Effector CD4-positive, alpha-beta T cell (primary cell): ENCODE measurements at regions not wholly inside any gene's neighbourhood (a gene's known extent, or its start where the extent isn't known, plus 50 kb on each side); places are given as distances from the start of the nearest gene placed in this dataset.

ENCODE experiments used
- DNase-seq: peaks from one replicate; pipeline ENCODE4 v3.0.0-alpha.2; 2020

DNA sequence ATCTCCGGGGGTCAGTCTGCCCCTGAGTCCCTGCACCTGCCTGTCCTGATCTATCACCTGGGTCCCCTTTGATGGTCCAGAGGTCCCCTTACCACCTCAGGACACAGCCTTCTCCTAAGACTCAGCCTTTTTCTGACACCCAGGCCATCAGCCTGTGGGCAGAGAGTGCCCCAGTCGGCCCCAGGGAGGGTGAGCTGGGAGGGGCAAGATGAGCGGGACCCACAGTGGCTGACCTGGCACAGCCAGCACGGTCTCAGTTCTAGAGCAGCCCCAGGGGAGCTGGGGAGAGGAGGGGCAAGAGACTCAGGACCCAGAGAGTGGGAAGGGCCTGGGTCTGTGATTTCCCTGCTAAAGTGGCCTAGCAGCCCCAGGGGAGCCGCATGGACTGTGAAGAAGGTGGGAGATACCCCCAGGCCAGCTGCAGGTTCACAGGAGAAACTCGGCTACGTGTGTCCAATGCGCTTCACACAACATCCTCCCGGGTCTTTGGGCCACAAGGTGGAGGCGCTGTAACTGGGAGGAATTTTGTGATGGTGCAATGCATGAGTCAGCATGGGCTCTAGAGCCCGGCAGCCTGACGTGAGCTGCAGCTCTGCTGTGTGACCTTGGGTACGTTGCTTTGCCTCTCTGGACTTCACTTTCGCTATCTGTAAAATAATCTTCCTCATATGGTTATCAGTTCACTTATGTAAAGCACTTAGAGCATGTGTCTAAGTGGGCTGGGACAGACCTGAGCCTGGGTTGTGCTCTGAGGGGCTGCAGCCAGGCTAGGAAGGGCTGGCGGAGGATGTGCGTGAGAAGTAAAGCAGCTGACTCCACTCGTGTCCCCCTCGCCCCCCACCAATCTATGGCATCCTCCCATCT is 67.2 kb upstream of the LHX1 start:
- no peak for DNase-seq

DNA sequence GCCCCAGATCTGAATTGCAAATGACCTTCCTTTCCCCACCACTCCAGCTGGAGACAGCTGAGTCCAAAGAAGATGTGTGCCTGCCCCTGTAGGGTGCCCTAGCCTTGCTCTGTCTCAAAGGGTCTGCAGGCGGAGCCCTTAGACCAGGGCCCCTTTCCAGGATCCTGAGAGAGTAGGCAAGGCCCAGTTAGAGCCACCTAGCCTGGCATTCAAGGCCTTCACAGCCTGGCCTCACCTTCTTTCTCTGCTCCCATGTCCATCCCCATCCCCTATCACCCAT is 66.6 kb upstream of the LHX1 start:
- no peak for DNase-seq

DNA sequence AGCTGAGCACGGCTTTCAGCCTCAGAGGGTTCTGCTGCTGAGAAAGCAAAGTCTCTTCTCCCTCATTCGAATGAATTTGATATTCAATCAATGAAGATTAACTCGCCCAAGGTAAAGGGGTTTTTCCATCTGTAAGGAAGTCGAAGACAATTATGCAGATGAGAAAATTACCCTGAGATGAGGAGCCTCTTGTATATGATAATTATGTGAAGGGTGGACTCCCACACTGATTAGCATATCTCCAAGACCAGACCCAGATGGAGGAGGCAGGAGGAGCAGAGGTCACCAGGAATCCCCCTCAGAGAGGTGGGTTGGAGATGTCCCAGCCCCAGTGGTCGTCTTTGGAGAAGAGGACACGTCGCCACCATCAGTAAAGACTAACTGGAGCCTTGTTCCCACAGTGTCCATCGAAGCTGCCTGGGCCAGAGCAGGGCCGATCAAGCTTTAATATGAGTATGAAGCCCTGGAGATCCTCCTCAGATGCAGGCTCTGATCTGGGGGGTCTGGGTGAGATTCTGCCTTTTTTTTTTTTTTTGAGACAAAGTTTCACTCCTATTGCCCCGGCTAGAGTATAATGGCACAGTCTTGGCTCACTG is 61.5 kb upstream of the LHX1 start:
- DNase-seq = no peak

DNA sequence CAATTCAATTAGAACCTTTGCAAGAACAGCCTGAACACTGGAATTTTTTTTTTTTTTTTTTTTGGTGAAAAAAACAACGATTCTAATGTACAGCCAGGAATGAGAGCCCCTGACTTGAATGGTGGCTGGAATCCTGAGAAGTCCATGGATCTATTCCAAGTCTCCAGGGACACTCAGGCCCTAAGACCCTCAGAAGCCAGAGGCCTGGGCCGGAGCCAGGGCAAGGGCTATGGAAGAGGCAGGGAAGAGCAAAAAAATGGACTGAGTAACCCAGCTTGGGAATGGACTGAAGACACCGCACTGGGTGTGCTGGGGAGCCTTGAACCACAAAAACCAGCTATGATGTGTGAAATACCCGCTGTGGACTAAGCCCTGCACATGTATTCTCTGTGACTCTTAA is 60.3 kb upstream of the LHX1 start:
- no peak for DNase-seq

DNA sequence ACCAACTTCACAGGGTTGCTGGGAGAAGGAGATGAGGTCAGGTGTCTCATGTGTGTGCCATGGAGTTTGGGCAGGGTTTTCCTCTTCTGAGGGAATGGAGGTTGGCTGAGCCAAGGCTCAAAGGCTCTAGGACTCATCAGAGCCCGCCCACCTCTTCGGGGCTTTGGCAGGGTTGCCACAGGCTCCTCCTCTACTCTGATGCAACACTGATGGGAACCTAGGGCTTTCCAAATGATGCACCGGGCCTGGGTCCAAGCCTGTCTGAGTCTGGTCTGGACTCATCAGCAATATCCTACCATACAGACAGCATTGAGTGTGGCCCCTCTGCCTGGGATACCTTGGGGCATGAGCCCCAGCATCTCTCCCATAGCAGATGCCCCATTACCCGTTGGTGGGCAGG is 59.5 kb upstream of the LHX1 start:
- no peak for DNase-seq

DNA sequence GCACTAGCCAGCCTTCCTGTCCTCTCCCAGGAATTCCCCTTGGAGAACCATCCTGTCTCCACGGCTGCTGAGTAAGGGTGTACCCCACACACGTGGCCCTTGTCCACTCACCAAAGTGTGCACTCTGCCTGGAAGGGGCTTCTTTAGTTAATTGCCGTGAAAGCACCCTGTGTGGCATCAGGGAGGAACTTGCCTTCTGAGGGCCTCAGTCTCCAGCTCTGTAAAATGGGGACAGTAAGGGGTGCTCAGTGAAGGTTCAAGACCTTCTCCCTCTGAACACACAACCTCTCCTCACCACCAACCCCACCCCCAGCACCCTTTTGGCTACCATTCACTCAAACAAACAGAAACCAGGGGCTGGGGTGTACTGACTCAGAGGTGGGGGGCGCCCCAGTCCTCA is 59.1 kb upstream of the LHX1 start:
- no peak for DNase-seq

DNA sequence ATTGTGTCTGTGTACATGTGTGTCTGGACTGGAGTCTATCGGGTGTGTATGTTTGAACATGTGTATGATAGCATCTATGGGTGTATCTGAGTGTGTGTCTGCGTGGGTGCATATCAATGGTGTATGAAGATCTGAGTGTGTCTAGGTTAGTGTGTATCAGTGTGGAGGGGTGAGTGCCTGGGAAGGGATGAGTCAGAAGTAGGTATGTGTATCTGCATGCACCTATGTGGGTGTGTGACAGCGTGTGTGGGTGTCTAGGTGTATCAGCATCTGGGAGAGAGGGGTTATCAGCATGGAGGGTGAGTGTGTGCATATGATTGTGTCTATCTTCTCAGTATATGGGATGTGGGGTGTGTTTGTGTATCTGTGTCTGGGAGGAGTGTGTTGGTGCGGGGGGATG is 58.2 kb upstream of the LHX1 start:
- DNase-seq = no peak

DNA sequence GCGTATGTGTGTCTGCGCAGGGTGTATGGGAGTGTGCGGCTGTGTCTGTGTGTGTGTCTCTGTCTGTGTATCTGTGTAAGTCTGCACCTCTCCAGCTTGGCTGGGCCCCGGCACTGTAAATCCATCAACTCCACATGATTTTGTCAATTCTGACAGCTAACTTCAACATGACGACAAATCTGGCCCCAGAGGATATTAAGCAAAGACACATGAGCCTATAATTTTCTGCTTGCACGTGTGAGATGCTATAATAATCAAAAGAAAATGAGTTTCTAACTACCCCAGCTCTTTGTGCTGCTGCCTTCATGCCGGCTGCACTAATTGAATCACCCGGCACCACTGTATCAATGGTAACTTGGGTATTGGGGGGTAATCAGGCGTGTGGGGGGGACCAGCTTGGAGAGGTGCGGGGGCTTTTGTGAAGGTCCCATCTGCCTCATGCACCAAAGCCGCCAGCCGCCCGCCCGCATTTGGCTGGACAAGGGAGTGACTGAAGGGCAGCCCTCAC is 57.6 kb upstream of the LHX1 start:
- no peak for DNase-seq

DNA sequence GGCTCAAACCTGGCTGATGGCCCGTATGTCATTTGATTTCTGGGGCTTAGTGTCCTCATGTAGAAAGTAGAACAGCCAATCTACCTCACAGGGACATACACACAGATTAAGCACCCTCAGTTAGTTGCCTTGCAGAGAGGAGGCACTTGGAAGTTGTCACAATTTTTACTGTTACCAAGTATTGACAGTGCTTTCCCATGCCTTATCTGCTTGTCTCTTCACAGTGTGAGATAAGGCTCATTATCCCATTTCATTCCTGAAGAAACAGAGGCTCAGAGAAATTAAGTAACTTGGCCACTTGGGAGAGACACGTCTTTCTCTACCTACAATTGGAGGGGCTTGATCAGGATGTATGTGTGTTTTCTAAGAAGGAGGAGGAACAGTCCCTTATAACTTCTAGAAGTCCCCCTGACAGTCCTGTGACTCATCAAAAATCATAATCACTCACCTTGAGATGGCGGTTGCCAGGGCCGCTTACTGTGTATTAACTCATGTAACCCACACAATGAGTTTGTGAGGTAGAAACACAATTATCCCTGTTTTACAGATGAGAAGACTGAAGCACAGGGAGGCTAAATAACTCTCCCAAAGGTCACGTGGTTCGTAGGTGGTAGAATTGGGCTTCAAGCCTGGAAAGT is 56.9 kb upstream of the LHX1 start:
- no peak for DNase-seq

DNA sequence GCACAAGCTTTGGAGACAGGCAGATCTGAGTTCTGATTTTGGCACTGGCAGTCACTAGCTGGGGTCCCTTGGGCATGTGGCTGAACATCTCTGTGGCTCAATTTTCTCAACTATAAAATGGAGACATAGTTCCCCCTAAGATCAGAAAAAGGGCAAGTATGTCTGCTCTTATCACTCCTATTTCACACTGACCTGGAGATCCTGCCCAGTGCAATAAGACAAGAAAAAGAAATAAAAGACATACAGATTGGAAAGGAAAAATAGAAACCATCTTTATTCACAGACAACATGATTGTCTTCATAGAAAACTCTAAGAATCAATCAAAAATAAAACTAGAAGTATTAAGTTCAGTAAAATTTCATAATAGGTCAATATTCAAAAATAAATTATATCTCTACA is 56.0 kb upstream of the LHX1 start:
- no peak for DNase-seq

DNA sequence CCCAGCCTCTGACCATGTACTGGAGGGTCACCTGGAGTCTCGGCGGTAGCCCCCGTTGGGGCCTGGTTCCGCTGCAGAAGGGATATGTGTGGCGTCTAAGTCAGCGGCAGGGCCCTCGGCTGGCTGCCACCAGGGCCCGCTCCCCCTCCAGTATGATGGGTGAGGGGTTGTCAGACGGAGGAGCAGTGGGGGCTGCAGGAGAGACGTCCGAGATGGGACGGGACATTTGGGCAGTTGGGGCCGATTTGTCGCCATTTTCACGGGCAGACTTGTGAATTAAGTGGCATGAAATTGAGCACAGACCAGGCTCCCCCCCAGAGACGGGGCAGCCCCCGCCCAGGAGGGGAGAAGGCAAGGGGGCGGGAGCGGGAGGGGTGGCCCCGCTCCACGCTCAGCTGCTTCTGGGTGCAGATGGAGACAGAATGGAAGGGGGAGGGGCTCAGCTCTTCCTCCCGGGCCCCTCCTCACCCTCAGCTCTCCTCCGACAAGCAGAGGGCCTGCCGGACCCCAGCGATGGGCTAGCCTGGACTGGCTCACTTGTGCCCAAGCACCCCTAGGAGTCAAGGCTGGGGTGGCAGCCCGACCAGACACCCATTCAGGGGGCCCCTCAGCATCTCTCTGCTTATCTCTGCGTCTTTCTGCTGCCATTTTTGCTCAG is 52.7 kb upstream of the LHX1 start:
- no peak for DNase-seq

DNA sequence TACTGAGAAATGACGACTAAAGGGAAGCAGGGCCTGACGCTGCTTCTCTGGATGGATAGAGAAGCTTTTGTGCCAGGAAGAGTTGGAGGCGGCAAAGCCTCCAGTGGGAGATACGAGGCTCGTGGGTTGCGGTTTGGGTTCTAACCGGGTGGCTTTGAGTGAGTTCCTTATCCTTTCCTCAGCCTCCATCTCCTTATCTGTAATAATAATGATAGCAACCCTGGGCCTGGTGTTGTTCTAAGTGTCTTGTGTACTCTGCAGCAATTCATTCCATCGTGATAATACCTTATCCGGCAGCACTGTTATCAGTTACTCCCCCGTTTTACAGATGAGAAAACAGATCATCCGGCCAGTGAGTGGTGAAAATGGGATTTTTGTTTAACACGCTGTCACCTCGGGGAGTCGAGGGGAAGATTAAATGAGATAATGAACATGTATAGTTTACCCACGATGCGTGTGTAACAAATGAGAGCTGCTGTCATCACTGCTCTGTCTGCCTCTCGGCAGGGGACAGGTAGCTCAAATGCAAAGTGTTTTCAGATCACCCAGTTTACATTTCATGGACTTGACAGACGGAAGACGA is 52.0 kb upstream of the LHX1 start:
- DNase-seq = no peak

DNA sequence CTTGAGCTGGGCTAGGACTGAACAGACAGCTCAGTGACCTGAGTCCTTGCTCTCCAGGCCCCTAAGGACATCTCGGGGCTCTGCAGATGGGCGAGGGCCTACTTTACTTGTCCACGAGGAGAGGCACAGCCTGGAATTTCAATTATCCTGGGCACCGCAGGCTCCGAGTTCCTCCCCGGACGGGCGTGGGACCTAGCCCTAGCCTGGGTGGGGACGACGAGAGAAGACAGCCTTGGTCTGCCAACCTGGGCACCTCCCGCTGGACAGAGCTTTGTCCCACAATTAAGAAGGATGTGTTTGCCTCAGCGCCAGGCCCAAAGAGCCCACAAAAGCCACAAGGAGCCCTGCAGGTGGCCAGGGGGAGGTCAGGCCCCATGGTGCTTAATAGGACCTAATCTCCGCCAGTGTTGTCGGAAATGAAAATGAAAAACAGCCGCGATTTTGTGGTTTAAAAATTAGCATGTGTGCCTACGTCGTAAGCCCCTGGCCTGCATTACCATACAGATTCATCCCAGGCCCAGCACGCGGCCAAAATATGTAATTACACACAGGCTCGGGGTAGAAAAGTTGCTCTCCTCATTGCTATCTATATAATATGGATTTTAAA is 51.4 kb upstream of the LHX1 start:
- DNase-seq = no peak
